C4-2B (cell line): ENCODE measurements at regions not wholly inside any gene's neighbourhood (a gene's known extent, or its start where the extent isn't known, plus 50 kb on each side); places are given as distances from the start of the nearest gene placed in this dataset.

Experiments
- H3K27ac ChIP-seq: fragments of 450-650 bp; 2 replicates; pipeline ENCODE4 v1.5.1; 2017
- CTCF ChIP-seq: fragments of 450-650 bp; conservative IDR thresholded peaks from 2 replicates; pipeline ENCODE4 v1.5.1; 2017; ENCODE audit warnings: mild to moderate bottlenecking
- ZFX ChIP-seq: fragments of 450-650 bp; IDR thresholded peaks from 2 replicates; pipeline ENCODE4 v1.6.1; 2017

GRCh38 chr6:140968062-140968461 lies 1164.7 kb upstream of the GJE1 start:
- no peak for TF ChIP-seq ZFX
- no peak for TF ChIP-seq CTCF
- no peak overlapping the region for H3K27ac ChIP-seq

GRCh38 chr6:140966676-140967075 lies 1166.0 kb upstream of the GJE1 start:
- H3K27ac ChIP-seq = no peak overlapping the region
- TF ChIP-seq CTCF = no peak
- TF ChIP-seq ZFX = no peak

GRCh38 chr6:140960566-140960965 lies 1172.2 kb upstream of the GJE1 start:
- H3K27ac ChIP-seq = no peak overlapping the region
- no peak for TF ChIP-seq ZFX
- TF ChIP-seq CTCF = no peak

- TF ChIP-seq ZFX (no peak), CTCF (no peak)
- H3K27ac ChIP-seq = no peak overlapping the region
Measured at GRCh38 chr6:140957386-140957785, 1175.3 kb upstream of the GJE1 start.

DNA sequence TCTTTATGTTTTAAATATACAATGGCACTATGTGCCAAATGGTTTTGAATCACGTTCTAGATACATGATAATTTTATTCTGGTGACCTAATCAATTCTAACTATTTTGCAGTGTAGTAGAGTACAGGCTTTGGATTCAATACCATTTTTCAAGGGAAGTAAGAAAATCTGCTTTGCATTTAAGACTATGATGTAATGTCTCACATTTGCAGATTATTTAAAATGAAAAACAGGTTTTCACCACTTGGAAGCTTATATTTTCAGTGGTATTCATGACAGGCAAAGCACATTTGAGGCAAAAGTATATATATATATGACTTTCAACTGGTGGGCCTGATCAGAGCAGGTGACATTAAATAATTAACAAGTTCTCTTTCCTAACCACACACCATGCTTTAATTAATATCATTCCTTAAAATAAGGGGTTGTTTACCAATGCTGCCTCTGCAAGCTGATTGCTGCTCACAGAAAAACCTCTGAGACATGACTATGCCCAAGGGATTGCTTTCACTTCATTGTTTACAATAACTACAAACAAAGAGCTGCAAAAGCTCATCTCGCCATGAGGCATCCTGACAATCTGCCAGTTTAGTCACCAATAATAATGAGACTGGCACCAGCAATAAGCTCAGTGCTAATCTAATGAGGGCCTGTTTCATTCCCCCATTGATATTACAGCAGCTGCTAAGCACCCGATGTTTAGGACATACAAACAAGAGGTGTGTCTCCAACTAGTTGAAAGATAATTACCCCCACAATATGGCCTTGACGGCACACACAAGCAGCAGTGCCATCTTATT lies 1176.0 kb upstream of the GJE1 start:
- TF ChIP-seq ZFX = no peak
- no peak for TF ChIP-seq CTCF
- H3K27ac ChIP-seq = no peak overlapping the region

DNA sequence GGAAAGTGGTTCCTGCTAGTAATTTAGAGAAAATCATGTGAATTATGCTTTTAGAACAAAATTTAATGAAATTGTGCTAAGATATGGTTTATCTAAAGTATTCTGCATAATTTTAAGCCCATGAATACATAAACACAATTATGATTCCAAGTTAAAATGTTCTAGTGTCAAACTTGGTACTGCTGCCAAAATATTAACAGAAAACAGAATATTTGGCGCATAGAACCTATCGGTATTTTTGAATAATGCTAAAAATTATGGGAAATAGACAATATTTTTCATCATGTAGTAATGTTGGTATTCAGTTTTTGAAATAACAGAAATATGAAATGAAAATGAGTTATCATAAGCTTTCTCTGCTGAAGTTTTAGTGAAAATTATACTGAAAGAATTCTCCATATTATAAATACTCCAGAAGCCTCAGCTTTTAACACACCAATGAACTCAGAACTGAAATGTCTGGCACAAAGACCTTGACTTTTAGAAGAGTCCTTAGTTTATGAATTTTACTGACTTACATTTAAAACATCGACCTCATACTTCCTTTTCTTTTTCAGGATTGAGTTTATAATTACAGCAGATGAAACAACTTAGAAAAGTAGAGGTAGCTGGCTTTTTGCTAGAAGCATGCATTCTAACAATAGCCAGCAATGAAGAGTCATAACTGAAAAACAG lies 1192.3 kb upstream of the GJE1 start:
- no peak for TF ChIP-seq CTCF
- no peak for TF ChIP-seq ZFX

GRCh38 chr6:140932909-140933308 lies 1199.8 kb upstream of the GJE1 start:
- TF ChIP-seq CTCF (no peak), ZFX (no peak)
- no peak overlapping the region for H3K27ac ChIP-seq

More for the DNA sequence above, 1192.3 kb upstream of the GJE1 start:
- no peak overlapping the region for H3K27ac ChIP-seq
